ENCODE measurements at regions not wholly inside any gene's neighbourhood (a gene's known extent, or its start where the extent isn't known, plus 50 kb on each side); places are given as distances from the start of the nearest gene placed in this dataset.

GRCh38 chr1:83114136-83114834 is 884.6 kb downstream of the TTLL7 start:
- no peak for DNase-seq (ENCODE audit: insufficient read length, low spot score)
- no peak for FAIRE-seq

DNA sequence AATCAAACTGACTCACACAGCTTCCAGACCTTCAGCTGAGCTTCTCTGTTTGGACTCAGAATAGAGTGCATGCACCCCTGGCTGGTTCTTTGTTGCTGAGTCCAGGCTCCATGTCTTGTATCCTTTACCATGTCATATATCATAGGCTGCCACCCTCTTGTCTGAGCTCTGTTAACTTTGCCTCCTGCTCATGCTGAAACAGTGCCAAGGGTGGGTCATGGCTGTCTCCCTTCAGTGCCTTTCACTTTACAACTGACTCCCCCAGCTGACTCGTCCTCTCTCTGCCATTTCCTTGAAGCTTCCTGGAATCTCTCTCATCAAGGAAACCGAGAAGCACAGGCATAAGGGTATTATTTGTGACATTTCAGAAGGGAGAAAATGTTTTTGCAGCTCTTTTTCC is 885.3 kb downstream of the TTLL7 start:
- DNase-seq (ENCODE audit: insufficient read length, low spot score) (no peak), FAIRE-seq (no peak)

- DNase-seq (ENCODE audit: insufficient read length, low spot score) (no peak), FAIRE-seq (no peak)
These were observed 886.6 kb downstream of the TTLL7 start for GRCh38 chr1:83112248-83112885.

GRCh38 chr1:83110156-83110555 is 888.8 kb downstream of the TTLL7 start:
- FAIRE-seq: no peak
- DNase-seq (ENCODE audit: insufficient read length, low spot score): no peak

DNA sequence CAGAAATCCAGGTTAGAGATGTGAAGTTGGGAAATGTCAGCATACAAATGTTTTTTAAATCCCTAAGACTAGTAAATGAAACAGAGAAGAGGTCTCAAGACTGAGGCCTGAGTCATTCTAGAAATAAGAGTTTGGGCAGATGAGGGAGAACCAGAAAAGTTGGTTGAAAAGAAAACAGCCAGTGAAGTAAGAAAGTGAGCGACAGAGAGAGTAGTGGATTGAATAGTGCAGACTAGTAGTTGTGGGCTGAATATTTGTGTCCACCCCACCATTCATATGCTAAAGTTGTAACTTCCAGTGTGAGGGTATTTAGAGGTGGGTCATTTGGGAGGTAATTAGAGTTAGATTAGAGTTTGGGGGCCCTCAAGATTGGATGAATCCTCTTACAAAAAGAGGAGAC is 889.2 kb downstream of the TTLL7 start:
- no peak for DNase-seq (ENCODE audit: insufficient read length, low spot score)
- no peak for FAIRE-seq

GRCh38 chr1:83104558-83104957 is 894.4 kb downstream of the TTLL7 start:
- FAIRE-seq: no peak

DNA sequence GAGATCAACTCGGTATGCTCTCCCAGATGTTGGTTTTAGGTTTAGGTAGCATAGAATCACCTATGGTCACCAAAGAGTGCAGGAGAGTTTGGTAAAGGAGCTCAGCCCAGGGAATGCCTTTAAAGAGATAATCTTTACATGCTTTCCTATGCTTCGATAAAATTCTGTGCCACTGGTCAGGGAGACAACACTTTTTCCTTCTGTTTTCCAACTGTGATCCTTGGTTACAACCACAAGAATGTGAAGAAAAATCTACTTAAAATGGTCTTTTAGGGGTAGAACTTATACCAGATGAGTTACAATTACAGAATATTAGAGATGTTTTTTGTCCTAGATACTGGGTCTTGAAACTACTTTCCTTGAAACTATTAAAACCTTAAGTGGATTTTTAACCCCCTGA is 895.6 kb downstream of the TTLL7 start:
- no peak for FAIRE-seq

More at GRCh38 chr1:83104558-83104957, 894.4 kb downstream of the TTLL7 start:
- DNase-seq (ENCODE audit: insufficient read length, low spot score): no peak

DNA sequence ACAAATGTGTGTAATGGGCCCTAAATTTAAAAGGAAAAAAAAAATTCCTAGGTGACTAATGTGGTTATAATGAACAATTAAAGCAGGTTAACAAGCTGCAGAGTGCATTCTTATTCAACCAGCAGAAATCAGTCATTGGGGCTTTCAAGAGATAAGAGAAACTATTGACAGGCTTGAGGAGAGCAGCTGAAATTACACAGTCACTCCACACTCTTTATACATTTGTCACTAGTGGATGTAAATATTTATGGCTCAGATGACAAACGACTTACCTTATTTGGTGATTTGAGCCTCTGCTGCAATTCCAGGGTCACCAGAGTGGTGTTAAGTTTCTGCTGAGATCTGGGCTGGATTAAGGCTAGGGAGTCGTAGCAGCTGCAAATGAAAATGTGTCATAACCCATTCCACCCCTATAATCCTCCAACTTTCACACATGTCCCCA is 896.3 kb downstream of the TTLL7 start:
- no peak for FAIRE-seq
- DNase-seq (ENCODE audit: insufficient read length, low spot score): no peak

More for the DNA sequence above, 895.6 kb downstream of the TTLL7 start:
- no peak for DNase-seq (ENCODE audit: insufficient read length, low spot score)

- DNase-seq (ENCODE audit: insufficient read length, low spot score): no peak
- FAIRE-seq: no peak
These were observed 897.5 kb downstream of the TTLL7 start for GRCh38 chr1:83101406-83101805.

DNA sequence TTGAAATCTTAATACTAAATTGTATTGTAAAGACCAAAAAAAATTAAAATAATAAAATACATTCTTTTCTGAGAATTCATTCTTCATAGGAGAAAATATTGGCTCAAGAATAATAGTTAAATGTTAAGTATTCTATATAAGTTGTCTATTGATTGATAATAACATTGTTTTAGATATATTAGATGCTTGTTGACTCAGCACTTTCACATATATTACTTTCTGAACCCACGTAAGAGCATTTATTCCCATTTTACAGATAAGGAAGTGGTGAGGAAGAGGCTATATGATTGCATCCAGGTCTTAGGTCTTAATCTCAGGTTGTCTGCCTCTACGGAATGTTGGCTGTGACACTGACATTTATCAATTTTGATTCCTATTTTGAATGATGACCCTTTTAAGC is 898.8 kb downstream of the TTLL7 start:
- DNase-seq (ENCODE audit: insufficient read length, low spot score) (no peak), FAIRE-seq (no peak)

DNA sequence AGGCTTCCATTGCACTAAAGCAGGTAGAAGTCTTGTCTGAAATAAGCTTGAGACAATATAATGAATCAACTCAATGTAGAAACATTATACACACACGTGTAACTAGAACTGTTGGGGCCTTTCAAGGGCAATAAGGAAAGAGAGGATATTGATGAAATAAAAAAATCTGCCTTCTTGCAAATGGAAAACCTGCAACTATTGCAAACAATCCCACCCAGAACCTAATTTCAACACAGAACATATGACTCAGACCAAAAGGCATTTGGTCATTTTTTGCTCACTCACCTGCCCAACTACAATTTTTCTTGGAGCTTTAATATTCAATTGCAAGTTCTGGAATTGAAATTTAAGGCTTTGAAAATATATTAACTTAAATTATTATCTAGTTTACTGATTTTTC is 900.1 kb downstream of the TTLL7 start:
- no peak for DNase-seq (ENCODE audit: insufficient read length, low spot score)
- no peak for FAIRE-seq

DNA sequence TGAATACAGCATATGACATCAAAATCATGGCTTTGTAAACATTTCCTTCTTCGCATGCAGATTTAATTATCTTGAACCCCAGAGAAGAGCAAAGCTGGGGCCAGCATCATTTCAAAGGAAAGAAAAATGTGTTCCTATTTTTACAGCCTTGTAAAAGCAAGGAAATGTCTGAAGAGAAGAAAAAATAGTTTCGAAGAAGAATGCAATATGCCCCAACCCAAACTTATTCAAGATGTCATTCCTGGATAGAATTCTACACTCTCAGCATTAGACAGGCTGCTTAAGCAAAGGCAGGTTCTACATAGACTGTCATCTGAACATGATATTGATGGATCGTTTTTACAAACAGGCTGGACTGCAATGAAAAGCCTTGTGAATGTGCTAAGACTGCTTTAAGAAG is 900.8 kb downstream of the TTLL7 start:
- no peak for DNase-seq (ENCODE audit: insufficient read length, low spot score)

GRCh38 chr1:83097715-83098114 is 901.2 kb downstream of the TTLL7 start:
- FAIRE-seq (no peak), DNase-seq (ENCODE audit: insufficient read length, low spot score) (no peak)

More for the DNA sequence above, 900.8 kb downstream of the TTLL7 start:
- FAIRE-seq: no peak

DNA sequence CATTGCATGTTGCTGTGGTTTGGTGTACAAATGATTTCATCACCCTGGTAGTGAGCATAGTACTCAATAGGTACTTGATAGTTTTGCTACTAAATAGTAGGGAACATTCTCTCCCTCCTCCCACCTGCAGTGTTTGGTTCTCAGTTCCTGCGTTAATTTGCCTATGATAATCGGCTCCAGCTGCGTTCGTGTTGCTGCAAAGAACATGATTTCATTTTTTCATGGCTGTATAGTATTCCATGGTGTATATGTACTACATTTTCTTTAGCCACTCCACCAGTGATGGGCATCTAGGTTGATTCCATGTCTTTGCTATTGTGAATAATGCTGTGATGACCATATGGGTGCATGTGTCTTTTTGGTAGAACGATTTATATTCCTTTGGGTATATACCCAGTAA is 903.4 kb downstream of the TTLL7 start:
- FAIRE-seq (no peak), DNase-seq (ENCODE audit: insufficient read length, low spot score) (no peak)

DNA sequence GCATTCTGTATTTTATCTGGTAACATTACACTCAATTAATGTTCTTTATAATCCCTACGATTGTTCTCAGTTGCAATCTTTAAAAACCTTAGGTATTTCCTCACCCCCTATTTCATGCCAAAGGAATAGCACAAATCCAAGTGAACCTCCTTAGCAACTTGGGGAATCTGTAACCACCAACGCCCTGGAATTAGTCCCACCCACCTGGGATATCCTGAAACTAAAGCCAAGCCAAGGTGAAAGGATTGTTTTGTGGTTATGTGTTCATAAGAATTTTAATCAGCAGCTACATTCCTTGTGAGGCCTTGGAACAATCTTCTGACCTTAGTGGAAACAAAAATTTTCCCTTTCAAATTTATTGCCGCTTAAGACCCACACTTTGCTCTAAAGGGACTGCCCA is 908.7 kb downstream of the TTLL7 start:
- FAIRE-seq (no peak), DNase-seq (ENCODE audit: insufficient read length, low spot score) (no peak)

DNA sequence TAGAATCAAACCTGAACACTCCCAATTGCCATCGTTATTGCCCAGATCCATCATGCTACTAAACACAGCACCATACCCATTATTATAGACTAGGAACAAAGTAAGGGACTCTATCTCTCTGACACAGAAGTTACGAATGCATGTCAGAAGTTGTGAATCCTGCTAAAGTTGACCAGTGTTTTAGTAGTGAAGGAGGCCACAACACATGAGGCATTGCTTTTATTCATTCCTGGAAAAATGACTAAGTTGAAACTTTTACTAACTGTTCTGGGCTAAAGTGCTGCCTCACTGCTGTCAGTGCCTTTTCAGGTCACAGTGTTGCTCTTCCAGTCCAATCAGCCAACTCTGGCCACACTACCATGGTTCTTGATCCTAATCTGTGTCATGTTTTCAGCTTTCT is 911.1 kb downstream of the TTLL7 start:
- DNase-seq (ENCODE audit: insufficient read length, low spot score): no peak
- FAIRE-seq: no peak

- no peak for FAIRE-seq
- no peak for DNase-seq (ENCODE audit: insufficient read length, low spot score)
These were observed 911.9 kb downstream of the TTLL7 start for GRCh38 chr1:83086986-83087512.

DNA sequence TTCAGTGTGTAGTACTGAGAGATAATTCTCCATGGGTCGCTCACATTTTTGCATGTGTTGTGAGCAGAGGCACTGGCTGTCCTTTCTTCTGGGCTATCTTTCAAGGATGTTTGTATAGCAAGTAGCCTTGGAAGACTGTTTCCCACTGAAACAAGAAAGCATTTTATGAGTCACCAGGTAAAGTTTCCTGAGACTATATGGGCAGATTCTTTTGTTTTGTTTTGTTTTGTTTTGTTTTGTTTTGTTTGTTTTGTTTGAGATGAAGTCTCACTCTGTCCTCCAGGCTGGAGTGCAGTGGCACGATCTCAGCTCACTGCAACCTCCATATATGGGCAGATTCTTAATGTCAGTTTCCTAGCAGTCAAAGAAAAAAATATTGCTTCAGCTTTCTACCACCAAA is 912.6 kb downstream of the TTLL7 start:
- DNase-seq (ENCODE audit: insufficient read length, low spot score): no peak
- no peak for FAIRE-seq

DNA sequence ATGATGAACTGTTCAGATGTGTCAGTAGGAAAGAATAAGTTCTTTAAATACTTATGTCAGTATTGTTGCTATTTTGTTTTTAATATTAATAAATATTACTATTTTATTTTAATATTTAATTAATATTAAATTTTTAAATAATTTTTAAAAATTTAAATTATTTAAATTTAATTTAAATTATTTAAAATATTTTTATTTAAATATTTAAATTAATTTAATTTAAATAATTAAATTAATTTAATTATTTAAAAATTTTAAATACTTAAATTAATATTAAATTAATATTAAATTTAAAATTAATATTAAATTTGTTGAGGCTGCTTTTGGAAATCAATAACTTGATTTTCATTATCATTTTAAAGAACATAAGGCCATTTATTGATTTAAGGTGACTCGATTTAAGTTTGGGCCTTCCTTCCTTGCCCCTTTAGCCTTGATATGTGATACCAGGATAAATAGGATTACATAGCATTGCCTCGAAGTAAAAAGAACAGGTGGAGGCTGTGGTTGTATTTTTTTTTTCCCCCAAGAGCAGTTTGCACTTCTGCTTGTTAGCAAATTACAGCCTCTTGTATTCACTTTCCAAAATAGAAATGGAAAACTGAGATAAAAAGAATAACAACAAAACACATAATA is 915.2 kb downstream of the TTLL7 start:
- DNase-seq (ENCODE audit: insufficient read length, low spot score) (no peak), FAIRE-seq (no peak)

DNA sequence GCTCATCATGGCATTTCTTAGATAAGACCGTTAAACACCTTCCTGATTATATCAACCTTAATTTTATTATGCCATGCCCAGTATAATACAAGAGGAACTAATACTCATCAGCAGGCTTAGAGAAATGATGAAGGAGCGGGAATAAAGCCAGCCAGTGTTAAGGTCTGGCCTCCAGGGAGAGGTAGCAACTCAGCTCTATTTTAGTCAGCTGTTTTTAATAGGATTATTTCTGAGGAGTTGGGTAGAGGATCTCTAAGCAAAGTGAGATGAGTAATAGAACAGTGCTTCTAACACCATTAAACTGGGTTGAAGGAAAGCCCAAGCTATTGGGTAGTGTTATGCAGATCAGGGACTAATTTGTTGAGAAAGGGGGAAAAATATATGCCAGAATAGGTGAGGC is 921.5 kb downstream of the TTLL7 start:
- DNase-seq (ENCODE audit: insufficient read length, low spot score): no peak
- no peak for FAIRE-seq

DNA sequence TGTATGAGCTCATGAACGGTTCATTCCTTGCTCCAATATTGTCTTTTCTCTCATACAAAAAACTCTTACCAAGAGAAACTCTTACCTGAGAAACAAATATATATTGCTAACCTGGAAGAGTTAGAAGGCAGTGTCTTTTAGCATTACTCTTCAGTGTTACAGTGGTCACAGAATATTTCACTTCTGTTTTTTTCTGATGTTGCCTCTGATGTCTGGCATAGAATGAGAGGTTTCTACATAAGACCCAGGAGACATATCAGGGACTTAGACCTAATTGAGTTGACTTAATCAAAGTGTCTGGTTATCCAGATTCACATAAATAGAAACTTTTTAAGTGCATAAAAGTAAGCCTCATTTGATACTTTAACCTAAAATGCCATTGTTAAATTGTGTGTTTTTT is 923.8 kb downstream of the TTLL7 start:
- DNase-seq (ENCODE audit: insufficient read length, low spot score): no peak
- FAIRE-seq: no peak

DNA sequence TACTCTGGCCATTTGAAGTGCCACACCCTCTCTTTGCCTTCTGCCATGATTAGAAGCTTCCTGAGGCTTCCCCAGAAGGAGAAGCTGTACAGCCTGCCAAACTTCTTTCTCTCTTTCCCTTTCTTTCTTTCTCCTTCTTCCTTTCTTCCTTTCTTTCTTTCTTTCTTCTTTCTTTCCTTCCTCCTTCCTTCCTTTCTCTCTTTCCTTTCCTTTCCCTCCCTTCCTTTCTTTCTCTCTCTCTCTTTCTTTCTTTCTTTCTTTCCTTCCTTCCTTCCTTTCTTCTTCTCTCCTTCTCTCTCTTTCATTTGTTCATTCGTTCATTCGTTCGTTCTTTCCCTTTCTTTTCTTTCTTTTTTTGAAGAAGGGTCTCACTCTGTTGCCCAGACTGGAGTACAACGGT is 931.0 kb downstream of the TTLL7 start:
- FAIRE-seq: no peak

More for the DNA sequence above, 931.0 kb downstream of the TTLL7 start:
- no peak for DNase-seq (ENCODE audit: insufficient read length, low spot score)

Measured in GM19239 (cell line).